ENCODE measurements at regions not wholly inside any gene's neighbourhood (a gene's known extent, or its start where the extent isn't known, plus 50 kb on each side); places are given as distances from the start of the nearest gene placed in this dataset.

GRCh38 chr11:103744496-103745153 lies 291.8 kb upstream of the DDI1 start:
- TF ChIP-seq CTCF (IDR thresholded peaks at IDR 0.05; ENCODE audit: extremely low read depth, insufficient read depth, missing control alignments), result no peak
- DNase-seq (ENCODE audit: low spot score), result no peak
- in situ Hi-C loops (cut with MboI; ENCODE audit: low pct_unique_long_range_greater_than_20kb, low sequenced_read_pairs, unreplicated experiment), result no loop called here

GRCh38 chr11:103749158-103749557 lies 287.3 kb upstream of the DDI1 start:
- in situ Hi-C loops (cut with MboI; ENCODE audit: low pct_unique_long_range_greater_than_20kb, low sequenced_read_pairs, unreplicated experiment), result no loop called here
- TF ChIP-seq CTCF (IDR thresholded peaks at IDR 0.05; ENCODE audit: extremely low read depth, insufficient read depth, missing control alignments), result no peak
- DNase-seq (ENCODE audit: low spot score), result no peak

- no peak for DNase-seq (ENCODE audit: low spot score)
- in situ Hi-C loops (cut with MboI; ENCODE audit: low pct_unique_long_range_greater_than_20kb, low sequenced_read_pairs, unreplicated experiment), result no loop called here
- TF ChIP-seq CTCF (IDR thresholded peaks at IDR 0.05; ENCODE audit: extremely low read depth, insufficient read depth, missing control alignments), result no peak
Measured at GRCh38 chr11:103768816-103769215, 267.6 kb upstream of the DDI1 start.

- no peak for DNase-seq (ENCODE audit: low spot score)
- in situ Hi-C loops (cut with MboI; ENCODE audit: low pct_unique_long_range_greater_than_20kb, low sequenced_read_pairs, unreplicated experiment), result no loop called here
- TF ChIP-seq CTCF (IDR thresholded peaks at IDR 0.05; ENCODE audit: extremely low read depth, insufficient read depth, missing control alignments), result no peak
Measured at GRCh38 chr11:103773059-103773458, 263.4 kb upstream of the DDI1 start.

GRCh38 chr11:103773537-103773936 lies 262.9 kb upstream of the DDI1 start:
- no peak for DNase-seq (ENCODE audit: low spot score)
- in situ Hi-C loops (cut with MboI; ENCODE audit: low pct_unique_long_range_greater_than_20kb, low sequenced_read_pairs, unreplicated experiment), result no loop called here
- no peak for TF ChIP-seq CTCF (IDR thresholded peaks at IDR 0.05; ENCODE audit: extremely low read depth, insufficient read depth, missing control alignments)

- in situ Hi-C loops (cut with MboI; ENCODE audit: low pct_unique_long_range_greater_than_20kb, low sequenced_read_pairs, unreplicated experiment), result no loop called here
- TF ChIP-seq CTCF (IDR thresholded peaks at IDR 0.05; ENCODE audit: extremely low read depth, insufficient read depth, missing control alignments), result no peak
- DNase-seq (ENCODE audit: low spot score), result no peak
Measured at GRCh38 chr11:103779054-103779453, 257.4 kb upstream of the DDI1 start.
